Ovary (tissue), 7 donors: ENCODE measurements at regions not wholly inside any gene's neighbourhood (a gene's known extent, or its start where the extent isn't known, plus 50 kb on each side); places are given as distances from the start of the nearest gene placed in this dataset.

ENCODE experiments used
- DNase-seq, 5 donors: peaks; one replicate each; pipeline ENCODE4 v3.0.0-alpha.2; 2019 to 2020
- H3K27ac ChIP-seq, 2 donors: fragments of 200-600 bp; one replicate each; pipeline versions ENCODE4 v1.5.1 to v1.8.0; 2019 to 2022
- H3K27me3 ChIP-seq: fragments of 200-600 bp; one replicate; pipeline ENCODE4 v1.8.0; 2022
- H3K36me3 ChIP-seq: fragments of 200-600 bp; sonication (generic); one replicate; pipeline ENCODE4 v1.5.1; 2019
- H3K4me1 ChIP-seq: one replicate; pipeline ENCODE4 v1.8.1; 2013; ENCODE audit warnings: mild to moderate bottlenecking, moderate library complexity; ENCODE audit not compliant: insufficient read depth
- H3K4me3 ChIP-seq: fragments of 200-600 bp; sonication (generic); one replicate; pipeline ENCODE4 v1.5.1; 2017
- H3K9me3 ChIP-seq, 2 donors: fragments of 200-600 bp in 1 of 2; sonication (generic) in 1 of 2; one replicate each; pipeline versions ENCODE4 v1.5.1 to v1.8.1; 2013 to 2019; ENCODE audit warnings: mild to moderate bottlenecking in 1 of 2, moderate library complexity in 1 of 2
- CTCF ChIP-seq, 3 donors: fragments of 450-650 bp in 2 of 3; fragments of 200-600 bp in 1 of 3; IDR thresholded peaks; one replicate each; pipeline versions ENCODE4 v1.5.1 to v1.8.0; 2016 to 2022; ENCODE audit warnings: antibody characterized with exemption in 3 of 3, mild to moderate bottlenecking in 1 of 3
- EP300 ChIP-seq: sonication (generic); formaldehyde crosslinking; IDR thresholded peaks from one replicate; pipeline ENCODE4 v1.6.1; 2017; ENCODE audit warnings: antibody characterized with exemption
- POLR2A ChIP-seq: fragments of 450-650 bp; IDR thresholded peaks from one replicate; pipeline ENCODE4 v1.6.1; 2017; ENCODE audit warnings: antibody characterized with exemption, mild to moderate bottlenecking, moderate library complexity
- WGBS, 3 donors: extraction: QIAGEN DNeasy Blood & Tissue Kit in 1 of 3; methylation state at CpG; one replicate each; pipeline versions ENCODE4 v1.1.5 to v1.1.7; 2013 to 2017; 5-methylcytosine and 5-hydroxymethylcytosine counted together
- intact Hi-C, 4 donors: fragments of 100-400 bp; cut with DNase I; formaldehyde crosslinking; loops; one replicate each; pipeline versions ENCODE4 v1.11.0 to v1.15.1; 2022 to 2023
- donor health status: DM: no; HTN: no; CAD: no; lungs with moderate emphysema.
- donor health status: DM: no; HTN: no; CAD: no.
- donor health status: Bipolar disorder and iron deficiency.
- donor health status: DM: no; HTN: no; CAD: no.
- donor health status: DM: yes; HTN: yes; CAD: no.

- WGBS, 3 donors, result 51 to 87% (median 63%) methylated on average over 2 of the region's 2 CpGs
- no peak for TF ChIP-seq CTCF (IDR thresholded peaks at IDR 0.05)
- TF ChIP-seq POLR2A, result no peak
- TF ChIP-seq EP300, result no peak
- Histone ChIP-seq H3K27me3 (no peaks in the 10 kb centered on the region), H3K4me1 (no peaks in the 10 kb centered on the region), H3K27ac (no peak overlapping the region), H3K4me3 (no peak overlapping the region), H3K9me3 (no peaks in the 10 kb centered on the region), H3K36me3 (no peaks in the 10 kb centered on the region)
- DNase-seq, result no peak
- intact Hi-C loops, result no loop called here
Measured at GRCh38 chr10:85195596-85195995, 867.2 kb downstream of the CCSER2 start.

- no peak for DNase-seq
- WGBS, 3 donors, result 59 to 71% (median 59%) methylated on average over 5 of the region's 5 CpGs
- no peaks in the 10 kb centered on the region for H3K27me3 ChIP-seq
- no peaks in the 10 kb centered on the region for H3K4me1 ChIP-seq
- H3K36me3 ChIP-seq, result no peaks in the 10 kb centered on the region
- TF ChIP-seq CTCF (IDR thresholded peaks at IDR 0.05), result no peak
- no peak for TF ChIP-seq POLR2A
- TF ChIP-seq EP300, result no peak
- intact Hi-C loops, result no loop called here
- no peak overlapping the region for H3K27ac ChIP-seq
- H3K9me3 ChIP-seq, result no peaks in the 10 kb centered on the region
- H3K4me3 ChIP-seq, result no peak overlapping the region
Measured at GRCh38 chr10:85204814-85205213, 876.4 kb downstream of the CCSER2 start.

GRCh38 chr10:85212526-85212925, 884.1 kb downstream of the CCSER2 start:
- Histone ChIP-seq H3K4me3 (no peak overlapping the region), H3K36me3 (no peaks in the 10 kb centered on the region), H3K4me1 (no peaks in the 10 kb centered on the region), H3K9me3 (no peaks in the 10 kb centered on the region), H3K27me3 (no peaks in the 10 kb centered on the region), H3K27ac (no peak overlapping the region)
- WGBS, 3 donors, result 12 to 47% (median 13%) methylated on average over 1 of the region's 1 CpG
- TF ChIP-seq POLR2A, result no peak
- no peak for TF ChIP-seq EP300
- TF ChIP-seq CTCF (IDR thresholded peaks at IDR 0.05), result no peak
- intact Hi-C loops, result no loop called here
- DNase-seq, result no peak

GRCh38 chr10:85213493-85213892, 885.1 kb downstream of the CCSER2 start:
- Histone ChIP-seq H3K4me3 (no peak overlapping the region), H3K36me3 (no peaks in the 10 kb centered on the region), H3K27me3 (no peaks in the 10 kb centered on the region), H3K4me1 (no peaks in the 10 kb centered on the region), H3K27ac (no peak overlapping the region), H3K9me3 (no peaks in the 10 kb centered on the region)
- intact Hi-C loops, result no loop called here
- DNase-seq, result no peak
- WGBS, 3 donors, result 76 to 100% (median 82%) methylated on average over 1 of the region's 1 CpG
- no peak for TF ChIP-seq POLR2A
- no peak for TF ChIP-seq EP300
- no peak for TF ChIP-seq CTCF (IDR thresholded peaks at IDR 0.05)

- Histone ChIP-seq H3K4me1 (no peaks in the 10 kb centered on the region), H3K27me3 (no peaks in the 10 kb centered on the region), H3K9me3 (no peaks in the 10 kb centered on the region), H3K27ac (no peak overlapping the region), H3K36me3 (no peaks in the 10 kb centered on the region), H3K4me3 (no peak overlapping the region)
- WGBS, 3 donors, result 69 to 86% (median 79%) methylated on average over 2 of the region's 2 CpGs
- DNase-seq, result no peak
- intact Hi-C loops, result no loop called here
- TF ChIP-seq POLR2A (no peak), CTCF (IDR thresholded peaks at IDR 0.05) (no peak), EP300 (no peak)
Measured at GRCh38 chr10:85222300-85222699, 893.9 kb downstream of the CCSER2 start.
